ENCODE measurements at regions not wholly inside any gene's neighbourhood (a gene's known extent, or its start where the extent isn't known, plus 50 kb on each side); places are given as distances from the start of the nearest gene placed in this dataset.

GRCh38 chr5:25614466-25614865 is 969.7 kb upstream of the CDH10 start:
- WGBS, 2 donors, result 95 to 97% methylated on average over 7 to 16 of the region's 22 CpGs
- no peak for TF ChIP-seq POLR2A (IDR thresholded peaks at IDR 0.05)
- TF ChIP-seq, protein P1, sequence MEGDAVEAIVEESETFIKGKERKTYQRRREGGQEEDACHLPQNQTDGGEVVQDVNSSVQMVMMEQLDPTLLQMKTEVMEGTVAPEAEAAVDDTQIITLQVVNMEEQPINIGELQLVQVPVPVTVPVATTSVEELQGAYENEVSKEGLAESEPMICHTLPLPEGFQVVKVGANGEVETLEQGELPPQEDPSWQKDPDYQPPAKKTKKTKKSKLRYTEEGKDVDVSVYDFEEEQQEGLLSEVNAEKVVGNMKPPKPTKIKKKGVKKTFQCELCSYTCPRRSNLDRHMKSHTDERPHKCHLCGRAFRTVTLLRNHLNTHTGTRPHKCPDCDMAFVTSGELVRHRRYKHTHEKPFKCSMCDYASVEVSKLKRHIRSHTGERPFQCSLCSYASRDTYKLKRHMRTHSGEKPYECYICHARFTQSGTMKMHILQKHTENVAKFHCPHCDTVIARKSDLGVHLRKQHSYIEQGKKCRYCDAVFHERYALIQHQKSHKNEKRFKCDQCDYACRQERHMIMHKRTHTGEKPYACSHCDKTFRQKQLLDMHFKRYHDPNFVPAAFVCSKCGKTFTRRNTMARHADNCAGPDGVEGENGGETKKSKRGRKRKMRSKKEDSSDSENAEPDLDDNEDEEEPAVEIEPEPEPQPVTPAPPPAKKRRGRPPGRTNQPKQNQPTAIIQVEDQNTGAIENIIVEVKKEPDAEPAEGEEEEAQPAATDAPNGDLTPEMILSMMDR (IDR thresholded peaks at IDR 0.05), result no peak
- DNase-seq (ENCODE audit: low spot score in 2 of 2), result no peak
- intact Hi-C loops (cut with DNase I; ENCODE audit: low total_unique reads), result no loop called here
- no peak overlapping the region for H3K4me3 ChIP-seq (ENCODE audit: low read depth, poor library complexity, severe bottlenecking)

DNA sequence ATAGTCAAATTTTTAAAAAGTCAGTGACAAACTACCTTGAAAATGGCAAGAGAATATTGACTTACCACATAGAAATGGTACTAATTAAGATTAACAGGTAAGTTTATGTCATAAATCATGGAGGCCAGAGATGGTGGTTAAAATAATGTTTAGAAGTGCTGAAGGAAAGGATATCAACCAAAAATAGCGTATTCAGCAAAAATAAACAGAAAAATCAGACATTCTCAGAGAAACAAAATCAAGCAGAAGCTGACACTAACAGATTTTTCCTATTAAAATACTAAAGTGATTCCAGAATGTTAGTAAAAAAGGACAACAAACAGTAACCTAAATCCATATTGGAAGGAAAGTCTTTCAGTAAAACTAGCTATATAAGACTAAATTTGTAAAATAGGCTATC is 959.9 kb upstream of the CDH10 start:
- DNase-seq (ENCODE audit: low spot score in 2 of 2), result no peak
- no peak for TF ChIP-seq POLR2A (IDR thresholded peaks at IDR 0.05)
- TF ChIP-seq, protein P1 (IDR thresholded peaks at IDR 0.05), result no peak
- intact Hi-C loops (cut with DNase I; ENCODE audit: low total_unique reads), result no loop called here
- no peak overlapping the region for H3K4me3 ChIP-seq (ENCODE audit: low read depth, poor library complexity, severe bottlenecking)
- 92 to 97% methylated on average over 1 of the region's 1 CpG for WGBS, 2 donors

DNA sequence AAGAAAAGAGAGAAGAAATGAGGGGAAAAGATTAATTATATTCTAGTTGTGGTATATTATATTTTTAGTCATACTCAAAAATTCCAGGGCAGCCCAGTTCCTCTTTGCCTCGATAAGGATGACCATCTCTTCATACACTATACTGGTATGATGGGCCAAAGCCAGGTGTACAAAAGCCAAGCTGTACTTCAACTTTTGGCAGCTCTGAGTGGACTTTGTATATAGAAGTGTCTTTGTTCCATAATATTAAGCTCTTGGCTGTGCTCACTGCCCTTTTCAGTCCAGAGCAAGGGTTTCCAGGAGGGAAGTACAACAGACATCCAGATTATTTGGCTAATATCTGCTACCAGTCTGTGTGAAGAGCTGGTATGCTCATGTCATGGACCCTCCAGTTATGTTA is 934.3 kb upstream of the CDH10 start:
- no peak for TF ChIP-seq POLR2A (IDR thresholded peaks at IDR 0.05)
- TF ChIP-seq, protein P1 (IDR thresholded peaks at IDR 0.05), result no peak
- DNase-seq (ENCODE audit: low spot score in 2 of 2), result no peak
- no peak overlapping the region for H3K4me3 ChIP-seq (ENCODE audit: low read depth, poor library complexity, severe bottlenecking)
- intact Hi-C loops (cut with DNase I; ENCODE audit: low total_unique reads), result no loop called here
- WGBS, 2 donors, result 71% methylated on average over 1 of the region's 1 CpG

- 69 to 75% methylated on average over 2 of the region's 2 CpGs for WGBS, 2 donors
- intact Hi-C loops (cut with DNase I; ENCODE audit: low total_unique reads), result no loop called here
- TF ChIP-seq, protein P1 (IDR thresholded peaks at IDR 0.05), result no peak
- no peak for TF ChIP-seq POLR2A (IDR thresholded peaks at IDR 0.05)
- no peak for DNase-seq (ENCODE audit: low spot score in 2 of 2)
- H3K4me3 ChIP-seq (ENCODE audit: low read depth, poor library complexity, severe bottlenecking), result no peak overlapping the region
These were observed 928.9 kb upstream of the CDH10 start for GRCh38 chr5:25573691-25574090.

DNA sequence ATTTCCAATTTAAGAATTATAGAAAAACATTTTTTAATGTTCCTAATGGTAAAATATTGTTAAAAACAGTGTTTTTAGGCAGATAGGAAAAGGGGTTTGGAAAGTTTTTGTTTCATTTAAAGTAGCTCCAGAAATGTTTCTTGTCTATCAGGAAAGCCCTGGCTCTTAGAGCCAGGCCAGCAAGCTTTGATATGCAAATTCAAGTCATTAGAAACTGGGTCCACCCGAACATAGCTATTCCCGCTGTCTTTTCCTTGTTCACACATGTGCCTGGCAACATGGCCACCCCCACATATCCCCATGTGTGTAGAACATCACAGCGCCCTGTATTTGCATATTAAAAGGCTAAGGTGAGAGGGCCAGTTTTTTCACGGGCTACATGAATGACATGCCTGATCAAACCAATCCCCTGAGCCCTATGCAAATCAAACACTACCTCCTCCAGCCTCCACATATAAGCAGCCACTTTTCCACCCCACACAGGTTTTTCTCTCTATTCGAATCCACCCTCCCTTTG is 925.3 kb upstream of the CDH10 start:
- WGBS, 2 donors, result 56 to 73% methylated on average over 5 of the region's 5 CpGs
- H3K4me3 ChIP-seq (ENCODE audit: low read depth, poor library complexity, severe bottlenecking), result no peak overlapping the region
- intact Hi-C loops (cut with DNase I; ENCODE audit: low total_unique reads), result no loop called here
- no peak for DNase-seq (ENCODE audit: low spot score in 2 of 2)
- no peak for TF ChIP-seq POLR2A (IDR thresholded peaks at IDR 0.05)
- TF ChIP-seq, protein P1 (IDR thresholded peaks at IDR 0.05), result no peak

GRCh38 chr5:25568989-25569625 is 924.3 kb upstream of the CDH10 start:
- 90 to 92% methylated on average over 17 of the region's 17 CpGs for WGBS, 2 donors
- DNase-seq (ENCODE audit: low spot score in 2 of 2), result no peak
- TF ChIP-seq, protein P1 (IDR thresholded peaks at IDR 0.05), result no peak
- no peak for TF ChIP-seq POLR2A (IDR thresholded peaks at IDR 0.05)
- intact Hi-C loops (cut with DNase I; ENCODE audit: low total_unique reads), result no loop called here
- no peak overlapping the region for H3K4me3 ChIP-seq (ENCODE audit: low read depth, poor library complexity, severe bottlenecking)

Data from lower leg skin (tissue), 4 donors.